HUES64 (cell line): ENCODE measurements at regions not wholly inside any gene's neighbourhood (a gene's known extent, or its start where the extent isn't known, plus 50 kb on each side); places are given as distances from the start of the nearest gene placed in this dataset.

Experiments
- H3K27ac ChIP-seq: 2 replicates; pipeline ENCODE4 v1.7.0; 2013; ENCODE audit warnings: low read depth, low read length, inconsistent platforms
- H3K27me3 ChIP-seq: 2 replicates; pipeline ENCODE4 v1.6.1; 2013; ENCODE audit warnings: mild to moderate bottlenecking, low read length; ENCODE audit not compliant: insufficient read depth
- H3K36me3 ChIP-seq: 2 replicates; pipeline ENCODE4 v1.6.1; 2013; ENCODE audit warnings: mild to moderate bottlenecking, low read length; ENCODE audit not compliant: insufficient read depth
- H3K4me1 ChIP-seq: 2 replicates; pipeline ENCODE4 v1.6.1; 2013; ENCODE audit warnings: mild to moderate bottlenecking, low read length, moderate library complexity; ENCODE audit not compliant: insufficient read depth
- H3K4me3 ChIP-seq: 2 replicates; pipeline ENCODE4 v1.5.1; 2013; ENCODE audit warnings: mild to moderate bottlenecking, low read length, moderate library complexity
- H3K9ac ChIP-seq: 2 replicates; pipeline ENCODE4 v1.6.1; 2013; ENCODE audit warnings: mild to moderate bottlenecking, low read depth, low read length
- H3K9me3 ChIP-seq: 2 replicates; pipeline ENCODE4 v1.6.1; 2013; ENCODE audit warnings: low read depth, low read length; ENCODE audit not compliant: insufficient read depth
- WGBS: fragments of 150-250, 120-280 bp; methylation state at CpG from one replicate; pipeline ENCODE4 v1.1.7; 2013; ENCODE audit warnings: missing lambda C conversion rate; 5-methylcytosine and 5-hydroxymethylcytosine counted together

DNA sequence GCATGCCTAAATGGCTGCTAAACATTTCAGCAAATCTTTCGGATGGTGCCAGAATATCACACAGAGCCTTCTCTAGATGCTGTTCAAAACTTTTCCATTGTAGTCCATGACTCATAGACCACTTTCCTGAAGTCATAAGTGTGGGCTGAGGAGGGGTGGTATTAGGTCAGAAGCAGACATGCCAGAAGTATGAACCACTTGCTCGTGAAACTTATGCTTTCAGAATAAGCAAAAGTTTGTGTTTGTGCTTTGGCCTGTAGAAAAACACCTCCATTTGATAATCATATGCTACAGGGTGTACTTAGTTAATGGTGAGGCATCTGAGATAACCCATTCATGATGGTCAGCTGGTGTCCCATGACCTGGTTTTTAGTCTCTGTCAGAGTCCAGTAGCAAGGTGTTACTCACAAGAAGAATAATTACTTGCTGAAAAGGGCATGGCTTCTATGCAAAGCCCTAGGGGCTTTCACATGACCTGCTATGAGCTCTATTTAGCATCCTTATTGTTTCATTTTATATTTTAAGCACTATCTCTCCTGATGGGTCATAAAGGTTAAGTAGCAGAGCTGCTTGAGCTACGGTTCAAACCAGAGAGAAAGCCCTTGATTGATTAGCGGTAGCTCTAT is 183.1 kb upstream of the IVNS1ABP start:
- Histone ChIP-seq H3K4me1 (no peaks in the 10 kb centered on the region), H3K9me3 (no peaks in the 10 kb centered on the region), H3K27me3 (no peaks in the 10 kb centered on the region), H3K36me3 (no peaks in the 10 kb centered on the region), H3K27ac (no peak overlapping the region), H3K4me3 (no peak overlapping the region), H3K9ac (no peak overlapping the region)
- 74% methylated on average over 4 of the region's 4 CpGs for WGBS

DNA sequence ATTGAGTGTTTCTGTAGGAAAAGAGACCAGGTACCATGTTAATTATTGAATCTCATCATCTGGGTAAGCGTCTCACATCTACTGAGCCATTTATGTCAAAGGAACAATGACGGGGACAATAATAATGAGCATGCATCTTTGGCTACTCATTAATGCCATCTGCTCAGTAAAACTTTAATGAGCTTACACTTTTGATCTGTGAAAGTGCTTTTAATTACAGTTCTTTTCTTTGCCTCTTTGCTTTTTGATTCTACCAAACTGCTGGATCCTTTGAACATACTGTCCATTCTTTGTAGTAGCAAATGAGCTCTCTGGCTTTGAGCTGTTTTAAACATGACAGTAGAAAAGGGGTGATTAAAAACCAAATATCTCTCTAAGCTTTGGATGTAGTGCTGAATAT is 181.2 kb upstream of the IVNS1ABP start:
- Histone ChIP-seq H3K4me3 (no peak overlapping the region), H3K9me3 (no peaks in the 10 kb centered on the region), H3K27ac (no peak overlapping the region), H3K9ac (no peak overlapping the region), H3K27me3 (no peaks in the 10 kb centered on the region), H3K36me3 (no peaks in the 10 kb centered on the region), H3K4me1 (no peaks in the 10 kb centered on the region)
- 98% methylated on average over 2 of the region's 2 CpGs for WGBS

DNA sequence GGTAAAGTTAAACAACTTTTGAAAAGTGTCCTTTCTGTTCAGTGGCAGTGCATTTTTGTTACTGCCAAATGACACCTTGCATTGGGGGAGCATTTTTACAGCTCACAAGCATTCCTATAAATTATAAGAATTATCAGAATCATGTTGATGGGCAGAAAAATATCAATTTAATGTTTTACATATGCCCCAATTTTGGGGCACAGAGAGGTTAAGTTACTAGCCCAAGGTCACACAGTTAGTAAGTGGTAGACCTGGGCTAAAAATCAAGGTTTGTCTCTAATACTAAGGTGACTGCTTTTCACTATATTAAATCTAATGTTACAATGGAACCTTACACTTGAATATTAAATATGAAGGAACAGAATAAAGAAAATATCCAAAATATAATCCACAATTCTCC is 180.1 kb upstream of the IVNS1ABP start:
- Histone ChIP-seq H3K27ac (no peak overlapping the region), H3K27me3 (no peaks in the 10 kb centered on the region), H3K36me3 (no peaks in the 10 kb centered on the region), H3K9me3 (no peaks in the 10 kb centered on the region), H3K4me1 (no peaks in the 10 kb centered on the region), H3K9ac (no peak overlapping the region), H3K4me3 (no peak overlapping the region)

DNA sequence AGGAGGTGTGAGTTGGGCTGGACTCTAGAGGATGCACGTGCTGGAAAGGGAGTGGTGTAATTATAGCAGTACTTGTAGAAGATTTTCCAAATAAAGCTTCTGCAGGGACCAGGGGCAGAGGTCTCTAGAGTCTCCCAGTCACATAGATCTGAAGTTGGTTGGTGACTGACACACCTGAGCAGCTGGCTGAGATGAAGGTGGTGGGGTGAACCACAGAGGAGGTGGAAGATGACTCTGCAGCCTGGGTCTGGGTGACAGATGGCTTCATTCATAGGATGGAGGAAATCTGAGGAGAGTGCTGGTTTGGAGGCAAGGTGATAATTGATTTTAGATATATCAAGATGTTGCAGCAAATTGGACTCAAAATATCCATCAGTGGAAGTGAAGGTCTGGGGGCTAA is 178.9 kb upstream of the IVNS1ABP start:
- Histone ChIP-seq H3K27me3 (no peaks in the 10 kb centered on the region), H3K27ac (no peak overlapping the region), H3K9me3 (no peaks in the 10 kb centered on the region), H3K4me3 (no peak overlapping the region), H3K9ac (no peak overlapping the region), H3K36me3 (no peaks in the 10 kb centered on the region), H3K4me1 (no peaks in the 10 kb centered on the region)
- WGBS, result 84% methylated on average over 1 of the region's 1 CpG

DNA sequence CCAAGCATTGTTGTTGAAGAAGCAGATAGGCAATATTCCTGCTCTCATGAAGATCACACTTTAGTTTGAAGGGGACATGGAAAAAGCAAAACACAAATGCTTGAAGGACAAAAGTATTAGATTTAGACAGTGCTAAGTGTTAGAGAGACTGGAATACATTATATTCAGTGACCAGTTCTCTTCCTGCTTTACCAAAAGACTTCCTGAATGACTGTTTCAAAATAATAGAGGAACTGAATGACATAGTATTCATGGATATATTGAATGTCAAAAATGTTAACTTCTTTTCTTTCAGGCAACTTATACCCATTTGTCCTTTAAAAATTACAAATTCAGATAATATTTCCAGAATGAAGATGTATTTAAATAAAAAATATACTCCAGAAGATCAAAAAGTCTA is 178.0 kb upstream of the IVNS1ABP start:
- Histone ChIP-seq H3K4me1 (no peaks in the 10 kb centered on the region), H3K9me3 (no peaks in the 10 kb centered on the region), H3K27me3 (no peaks in the 10 kb centered on the region), H3K4me3 (no peak overlapping the region), H3K9ac (no peak overlapping the region), H3K27ac (no peak overlapping the region), H3K36me3 (no peaks in the 10 kb centered on the region)

DNA sequence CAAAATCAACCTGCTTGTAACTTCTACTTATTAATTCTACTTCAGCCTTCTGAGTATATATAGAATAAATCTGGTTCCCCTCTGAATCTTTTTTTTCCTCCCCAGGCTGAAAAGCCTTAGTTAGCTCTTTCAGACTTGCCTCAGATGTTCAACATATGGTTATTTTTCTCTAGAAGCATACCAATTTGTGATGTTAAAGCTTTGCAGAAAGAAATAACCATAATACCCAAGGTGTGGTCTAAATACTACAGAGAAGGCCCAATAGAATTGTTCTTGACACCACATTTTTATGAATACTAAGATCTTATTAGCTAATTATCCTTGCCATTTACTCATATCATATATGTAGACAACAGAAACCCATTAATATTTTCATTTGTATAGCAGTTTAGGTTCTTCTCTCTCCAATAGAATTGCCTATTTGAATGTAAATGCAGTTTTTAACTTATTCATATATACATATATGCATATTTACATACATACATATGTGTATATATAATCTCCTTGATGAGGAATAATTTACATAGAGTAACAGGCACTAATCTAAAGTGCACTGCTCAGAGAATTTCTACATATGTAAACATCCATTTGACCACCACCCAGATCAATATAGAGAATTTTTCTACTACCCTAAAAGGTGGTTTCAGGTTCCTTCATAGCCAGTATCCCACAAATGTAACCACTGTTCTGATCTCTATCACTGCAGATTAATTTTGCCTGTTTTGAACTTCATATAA is 175.2 kb upstream of the IVNS1ABP start:
- Histone ChIP-seq H3K4me1 (no peaks in the 10 kb centered on the region), H3K4me3 (no peak overlapping the region), H3K27ac (no peak overlapping the region), H3K9me3 (no peaks in the 10 kb centered on the region), H3K36me3 (no peaks in the 10 kb centered on the region), H3K27me3 (no peaks in the 10 kb centered on the region), H3K9ac (no peak overlapping the region)

DNA sequence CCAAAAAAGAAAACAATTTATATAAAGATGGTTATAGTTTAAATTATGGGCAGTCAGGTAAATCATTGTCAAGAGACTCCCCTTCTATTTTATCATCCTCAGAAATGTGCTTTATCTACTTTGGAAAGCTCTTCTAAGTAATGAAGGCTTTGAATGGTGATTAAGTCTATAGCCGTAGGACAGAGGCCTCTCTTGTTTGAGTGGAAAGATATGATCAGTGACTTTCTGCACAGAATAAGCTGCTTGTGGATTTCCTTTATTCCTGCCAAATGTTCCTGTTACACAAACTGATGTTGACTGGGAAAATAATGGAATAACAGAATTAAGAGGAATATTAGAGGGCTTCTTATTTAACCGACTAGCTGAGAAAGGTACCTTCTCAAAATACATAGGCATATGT is 174.6 kb upstream of the IVNS1ABP start:
- H3K4me3 ChIP-seq, result no peak overlapping the region
- H3K9me3 ChIP-seq, result no peaks in the 10 kb centered on the region
- H3K9ac ChIP-seq, result no peak overlapping the region
- no peaks in the 10 kb centered on the region for H3K27me3 ChIP-seq
- WGBS, result 76% methylated on average over 2 of the region's 2 CpGs
- H3K4me1 ChIP-seq, result no peaks in the 10 kb centered on the region
- no peak overlapping the region for H3K27ac ChIP-seq
- no peaks in the 10 kb centered on the region for H3K36me3 ChIP-seq

DNA sequence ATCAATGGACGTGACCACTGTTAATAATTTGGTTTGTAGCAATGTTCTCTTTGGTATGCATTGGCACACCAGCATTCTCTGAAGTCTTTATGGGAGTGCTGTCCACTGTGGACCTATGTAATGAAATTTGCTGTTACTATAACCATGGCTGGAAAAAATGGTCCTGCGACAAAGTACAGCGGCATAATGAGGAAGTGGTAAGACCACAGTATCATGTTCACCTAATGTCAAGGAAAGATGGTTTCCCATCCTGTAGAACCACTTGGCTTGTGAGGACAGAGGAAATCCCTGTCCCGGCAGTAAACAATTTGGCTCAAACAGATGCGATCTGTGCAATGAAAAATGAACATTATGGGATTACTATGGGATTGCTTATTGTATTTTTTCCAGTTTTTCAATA is 173.9 kb upstream of the IVNS1ABP start:
- Histone ChIP-seq H3K27ac (no peak overlapping the region), H3K4me3 (no peak overlapping the region), H3K9ac (no peak overlapping the region), H3K36me3 (no peaks in the 10 kb centered on the region), H3K27me3 (no peaks in the 10 kb centered on the region), H3K4me1 (no peaks in the 10 kb centered on the region), H3K9me3 (no peaks in the 10 kb centered on the region)
- 96% methylated on average over 5 of the region's 5 CpGs for WGBS

DNA sequence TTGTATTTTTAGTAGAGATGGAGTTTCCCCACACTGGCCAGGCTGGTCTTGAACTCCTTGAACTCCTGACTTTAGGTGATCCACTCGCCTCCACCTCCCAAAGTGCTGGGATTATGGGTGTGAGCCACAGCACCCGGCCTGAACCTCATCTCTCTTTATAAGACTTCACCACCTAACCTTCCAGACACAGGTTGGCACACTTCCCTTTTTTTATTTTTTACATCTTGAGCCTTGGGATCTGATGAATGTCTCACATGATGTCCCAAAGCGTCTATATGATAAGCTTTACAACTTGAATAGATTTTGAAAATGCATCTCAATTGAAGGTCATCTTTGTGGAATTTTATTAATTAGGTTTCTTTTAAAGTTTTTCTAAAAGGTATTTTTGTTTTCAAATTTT is 172.4 kb upstream of the IVNS1ABP start:
- 96% methylated on average over 3 of the region's 3 CpGs for WGBS

DNA sequence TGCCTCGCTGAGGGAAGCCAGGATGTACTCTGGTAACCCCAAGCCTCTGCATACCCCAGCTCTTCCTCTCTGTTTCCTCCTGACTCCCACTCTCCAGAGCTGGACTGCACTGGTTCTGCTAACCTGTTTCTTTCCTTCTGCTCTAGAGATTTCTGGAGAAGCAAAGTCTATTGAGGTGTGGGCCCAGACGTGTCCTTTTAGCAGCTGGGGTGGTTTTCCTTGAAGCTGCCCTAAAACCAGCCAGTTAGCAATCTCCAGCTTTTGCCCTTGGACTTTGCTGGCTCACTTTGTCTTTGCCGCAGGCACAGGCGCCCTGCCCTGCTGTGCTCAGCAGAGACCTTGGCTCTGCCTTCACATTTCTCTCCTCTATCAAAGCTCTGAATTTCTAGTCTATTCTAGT is 171.8 kb upstream of the IVNS1ABP start:
- peaks cover 8% of the 10 kb centered on the region; the same call in 1 of the 2 replicates for H3K4me1 ChIP-seq
- H3K27me3 ChIP-seq, result no peaks in the 10 kb centered on the region
- no peaks in the 10 kb centered on the region for H3K9me3 ChIP-seq
- no peak overlapping the region for H3K9ac ChIP-seq
- H3K36me3 ChIP-seq, result no peaks in the 10 kb centered on the region
- no peak overlapping the region for H3K4me3 ChIP-seq
- H3K27ac ChIP-seq, result no peak overlapping the region
- WGBS, result 85% methylated on average over 4 of the region's 4 CpGs

More for the DNA sequence above, 172.4 kb upstream of the IVNS1ABP start:
- Histone ChIP-seq H3K9me3 (no peaks in the 10 kb centered on the region), H3K36me3 (no peaks in the 10 kb centered on the region), H3K9ac (no peak overlapping the region), H3K27ac (no peak overlapping the region), H3K4me1 (peaks cover 2% of the 10 kb centered on the region; the same call in 1 of the 2 replicates), H3K4me3 (no peak overlapping the region), H3K27me3 (no peaks in the 10 kb centered on the region)

DNA sequence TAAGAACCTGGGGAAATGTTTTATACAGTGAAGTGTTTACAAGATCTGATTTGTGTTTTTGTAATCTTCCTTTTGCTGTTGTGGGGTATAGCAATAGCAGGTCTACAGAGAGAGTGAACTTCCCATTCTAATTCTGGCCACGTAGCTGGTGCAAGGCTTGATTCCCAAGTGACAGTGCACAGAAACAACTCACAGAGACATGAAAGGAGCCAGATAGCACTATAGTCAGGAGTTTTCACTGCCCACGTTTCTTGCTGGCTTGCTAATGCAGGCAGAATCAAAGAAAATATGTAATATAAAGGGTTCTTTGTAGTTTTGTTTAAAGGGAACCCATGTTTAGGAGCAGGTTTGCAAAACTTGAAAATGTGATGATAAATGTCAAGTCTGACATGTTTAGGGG is 170.9 kb upstream of the IVNS1ABP start:
- Histone ChIP-seq H3K4me3 (no peak overlapping the region), H3K27ac (no peak overlapping the region), H3K27me3 (no peaks in the 10 kb centered on the region), H3K36me3 (no peaks in the 10 kb centered on the region), H3K4me1 (peaks cover 11% of the 10 kb centered on the region; the same call in 1 of the 2 replicates), H3K9me3 (no peaks in the 10 kb centered on the region), H3K9ac (no peak overlapping the region)
- 48% methylated on average over 2 of the region's 2 CpGs for WGBS

DNA sequence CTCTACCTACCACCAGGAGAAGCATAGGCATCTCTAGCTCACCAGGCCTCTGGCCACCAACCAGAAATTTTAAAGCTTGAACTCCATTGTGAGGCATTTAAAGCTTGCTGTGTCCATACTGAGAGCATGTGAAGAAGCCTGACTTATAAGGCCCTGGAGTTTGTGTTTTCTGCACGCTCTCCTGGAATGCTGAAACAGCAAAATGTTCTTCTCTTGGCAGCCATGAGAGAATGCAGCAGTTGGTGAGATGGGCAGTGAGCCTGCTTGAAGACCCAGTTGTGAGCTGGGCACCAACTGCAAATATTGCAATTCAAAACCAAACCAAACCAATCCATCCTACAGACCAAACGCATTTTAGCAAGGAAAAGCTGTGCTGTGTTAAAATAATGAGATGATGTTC is 170.0 kb upstream of the IVNS1ABP start:
- Histone ChIP-seq H3K27ac (no peak overlapping the region), H3K36me3 (no peaks in the 10 kb centered on the region), H3K4me1 (peaks cover 11% of the 10 kb centered on the region; the same call in 1 of the 2 replicates), H3K9ac (no peak overlapping the region), H3K9me3 (no peaks in the 10 kb centered on the region), H3K27me3 (no peaks in the 10 kb centered on the region), H3K4me3 (no peak overlapping the region)
- 97% methylated on average over 2 of the region's 2 CpGs for WGBS
